OCI-LY7 (cell line): ENCODE measurements at regions not wholly inside any gene's neighbourhood (a gene's known extent, or its start where the extent isn't known, plus 50 kb on each side); places are given as distances from the start of the nearest gene placed in this dataset.

Source experiments
- BruUV-seq: library from RNA; stranded (reverse); fragments of 400-500 nt; replicated peaks from 2 replicates; lab custom pipeline; 2021; lab: Mats Ljungman, UMichigan
- CTCF ChIA-PET: fragments of 300-600 bp; sonication (Branson Sonifier 250); formaldehyde crosslinking; loops from one replicate; lab custom pipeline; 2022; ENCODE audit warnings: antibody characterized with exemption; ENCODE audit not compliant: unreplicated experiment; lab: Charles Lee
- POLR2A ChIA-PET: fragments of 300-600 bp; sonication (Branson Sonifier 250); formaldehyde crosslinking; loops from one replicate; lab custom pipeline; 2022; ENCODE audit warnings: antibody characterized with exemption; lab: Charles Lee
- DNase-seq: peaks from one replicate; pipeline ENCODE4 v3.0.0-alpha.2; 2015; ENCODE audit warnings: low spot score
- H2AFZ ChIP-seq: fragments of 200-600 bp; sonication (generic), shearing (Covaris generic); 2 replicates; pipeline ENCODE4 v1.6.1; 2014; ENCODE audit warnings: mild to moderate bottlenecking, antibody characterized with exemption, low read length, moderate library complexity
- H3K27ac ChIP-seq: fragments of 200-600 bp; sonication (generic); 2 replicates; pipeline ENCODE4 v1.5.1; 2014; ENCODE audit warnings: mixed run types, low read depth, mild to moderate bottlenecking, moderate library complexity, low read length, inconsistent platforms; ENCODE audit not compliant: poor library complexity, severe bottlenecking
- H3K36me3 ChIP-seq: fragments of 200-600 bp; sonication (generic); 2 replicates; pipeline ENCODE4 v1.6.1; 2014; ENCODE audit warnings: mild to moderate bottlenecking, antibody characterized with exemption, low read length, moderate library complexity, mixed read lengths; ENCODE audit not compliant: insufficient read depth
- H3K4me1 ChIP-seq: fragments of 200-600 bp; sonication (generic); 2 replicates; pipeline ENCODE4 v1.5.1; 2014; ENCODE audit warnings: mild to moderate bottlenecking, low read length; ENCODE audit not compliant: insufficient read depth, poor library complexity, severe bottlenecking
- H3K4me2 ChIP-seq: fragments of 200-600 bp; sonication (generic); 2 replicates; pipeline ENCODE4 v1.6.1; 2014; ENCODE audit warnings: mild to moderate bottlenecking, low read length
- H3K4me3 ChIP-seq: fragments of 200-600 bp; sonication (generic); 2 replicates; pipeline ENCODE4 v1.5.1; 2014; ENCODE audit warnings: mild to moderate bottlenecking, low read depth, low read length; ENCODE audit not compliant: poor library complexity, severe bottlenecking
- H3K79me2 ChIP-seq: fragments of 200-600 bp; sonication (generic); 2 replicates; pipeline ENCODE4 v1.6.1; 2016; ENCODE audit warnings: low read depth, mild to moderate bottlenecking, low read length, moderate library complexity, mixed read lengths; ENCODE audit not compliant: insufficient read depth
- H3K9me2 ChIP-seq: fragments of 200-600 bp; sonication (generic); 2 replicates; pipeline ENCODE4 v1.6.1; 2016; ENCODE audit warnings: mild to moderate bottlenecking, low read length, mixed read lengths; ENCODE audit not compliant: insufficient read depth
- H3K9me3 ChIP-seq: fragments of 200-600 bp; sonication (generic); 2 replicates; pipeline ENCODE4 v1.6.1; 2014; ENCODE audit warnings: mild to moderate bottlenecking, mixed run types, low read length, mixed read lengths
- H4K20me1 ChIP-seq: fragments of 200-600 bp; sonication (generic); 2 replicates; pipeline ENCODE4 v1.6.1; 2014; ENCODE audit warnings: mild to moderate bottlenecking, antibody characterized with exemption, low read length, moderate library complexity, mixed read lengths; ENCODE audit not compliant: insufficient read depth
- CTCF ChIP-seq: fragments of 200-600 bp; sonication (generic); conservative IDR thresholded peaks from 2 replicates; pipeline ENCODE4 v1.5.1; 2014; ENCODE audit warnings: mild to moderate bottlenecking, antibody characterized with exemption, low read length, moderate library complexity, mixed read lengths
- EZH2phosphoT487 ChIP-seq: fragments of 200-600 bp; sonication (generic); IDR thresholded peaks from 2 replicates; pipeline ENCODE4 v1.6.1; 2018; ENCODE audit warnings: low read depth, borderline replicate concordance, mild to moderate bottlenecking, mixed run types, antibody characterized with exemption, low read length, moderate library complexity, mixed read lengths
- intact Hi-C: fragments of 100-400 bp; cut with micrococcal nuclease; formaldehyde crosslinking; loops from one replicate; pipeline ENCODE4 v1.10.0; 2022; ENCODE audit not compliant: unreplicated experiment

- no peaks in the 10 kb centered on the region for H3K4me1 ChIP-seq
- ChIA-PET POLR2A (no interaction called here), CTCF (no interaction called here)
- H3K4me2 ChIP-seq: no peak overlapping the region
- H3K36me3 ChIP-seq: no peaks in the 10 kb centered on the region
- DNase-seq: no peak
- no peak overlapping the region for H3K27ac ChIP-seq
- no TSS peak for BruUV-seq
- no peaks in the 10 kb centered on the region for H3K9me3 ChIP-seq
- H3K4me3 ChIP-seq: no peak overlapping the region
- no peaks in the 10 kb centered on the region for H4K20me1 ChIP-seq
- intact Hi-C loops: no loop called here
- H3K9me2 ChIP-seq: no peaks in the 10 kb centered on the region
- TF ChIP-seq EZH2phosphoT487 (no peak), CTCF (no peak)
- no peak overlapping the region for H2AFZ ChIP-seq
- no peaks in the 10 kb centered on the region for H3K79me2 ChIP-seq
Observed at GRCh38 chr7:149673006-149673405, 100.4 kb downstream of the ZNF467 start.

- H3K4me2 ChIP-seq: no peak overlapping the region
- TF ChIP-seq CTCF (no peak), EZH2phosphoT487 (no peak)
- no peaks in the 10 kb centered on the region for H3K36me3 ChIP-seq
- H3K4me1 ChIP-seq: no peaks in the 10 kb centered on the region
- no peak for DNase-seq
- no TSS peak for BruUV-seq
- intact Hi-C loops: no loop called here
- H3K9me2 ChIP-seq: no peaks in the 10 kb centered on the region
- H3K4me3 ChIP-seq: no peak overlapping the region
- no peak overlapping the region for H2AFZ ChIP-seq
- ChIA-PET CTCF (no interaction called here), POLR2A (no interaction called here)
- no peak overlapping the region for H3K27ac ChIP-seq
- no peaks in the 10 kb centered on the region for H4K20me1 ChIP-seq
- H3K9me3 ChIP-seq: no peaks in the 10 kb centered on the region
- no peaks in the 10 kb centered on the region for H3K79me2 ChIP-seq
Observed at GRCh38 chr7:149670288-149670687, 103.1 kb downstream of the ZNF467 start.

DNA sequence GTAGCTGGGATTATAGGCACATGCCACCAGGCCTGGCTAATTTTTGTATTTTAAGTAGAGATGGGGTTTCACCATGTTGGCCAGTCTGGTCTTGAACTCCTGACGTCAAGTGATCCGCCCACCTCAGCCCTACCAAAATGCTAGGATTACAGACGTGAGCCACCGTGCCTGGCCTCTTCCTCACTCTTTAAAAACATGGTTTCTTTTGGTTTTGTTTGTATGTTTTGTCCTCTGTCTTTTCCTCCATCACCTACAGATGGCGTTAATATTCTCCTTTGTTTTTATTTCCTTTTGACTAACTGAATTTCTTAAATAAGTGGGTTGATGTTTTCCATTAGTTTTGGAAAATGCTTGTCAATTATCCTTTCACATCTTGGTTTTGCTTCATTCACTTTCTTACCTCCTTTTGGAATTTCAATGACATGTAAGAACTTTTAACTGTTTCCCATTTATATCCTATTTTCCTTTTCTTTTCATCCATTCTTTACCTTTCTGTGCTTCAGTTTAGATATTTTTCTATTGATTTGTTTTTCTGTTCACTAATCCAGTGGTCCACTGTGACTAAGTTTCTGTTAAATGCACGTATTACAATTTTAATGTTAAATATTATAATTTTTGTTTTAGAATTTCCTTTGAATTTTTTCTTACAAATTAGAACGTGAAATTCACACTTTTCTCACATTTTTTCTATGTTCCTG, 104.1 kb downstream of the ZNF467 start:
- no TSS peak for BruUV-seq
- Histone ChIP-seq H3K4me2 (no peak overlapping the region), H4K20me1 (no peaks in the 10 kb centered on the region), H3K79me2 (no peaks in the 10 kb centered on the region), H3K27ac (no peak overlapping the region), H3K9me2 (no peaks in the 10 kb centered on the region), H3K36me3 (no peaks in the 10 kb centered on the region), H3K9me3 (no peaks in the 10 kb centered on the region), H3K4me1 (no peaks in the 10 kb centered on the region), H2AFZ (no peak overlapping the region), H3K4me3 (no peak overlapping the region)
- CTCF ChIA-PET: no interaction called here
- DNase-seq: peak; percentile 2
- TF ChIP-seq CTCF: peak; percentile 71
- no peak for TF ChIP-seq EZH2phosphoT487
- intact Hi-C loops: no loop called here
- POLR2A ChIA-PET: interaction anchor here (0.7 kb wide), 1 partner anchor 210 kb away, joined by 3 read pairs; no protein-coding TSS in a partner anchor
